ENCODE measurements at regions not wholly inside any gene's neighbourhood (a gene's known extent, or its start where the extent isn't known, plus 50 kb on each side); places are given as distances from the start of the nearest gene placed in this dataset.

DNA sequence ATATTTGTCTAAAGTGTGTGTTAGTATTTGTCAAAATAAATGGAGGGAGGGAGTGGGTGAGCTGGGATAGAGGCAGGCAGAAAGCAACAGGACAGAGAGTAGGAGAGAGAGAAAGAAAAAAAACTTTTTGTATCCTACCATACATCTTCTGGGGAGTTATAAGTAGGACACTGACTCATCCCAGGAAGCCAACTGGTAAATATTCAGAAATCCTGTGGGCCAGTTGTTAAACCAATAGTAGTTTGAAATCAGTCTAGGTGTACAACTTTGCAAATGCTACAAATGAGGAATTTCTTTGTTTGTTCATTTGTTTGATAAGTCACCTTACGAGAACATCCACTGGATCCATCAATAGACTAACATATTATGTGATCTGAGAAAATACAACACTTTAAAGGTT, 980.9 kb downstream of the GATA3 start:
- Histone ChIP-seq H3K27ac (ENCODE audit: insufficient read depth, low read length) (no peak overlapping the region), H4K8ac (ENCODE audit: low read depth in 2 of 2, low read length in 2 of 2) (no peak overlapping the region), H3K4ac (ENCODE audit: low read depth, low read length) (no peak overlapping the region), H3K4me1 (ENCODE audit: control insufficient read depth, insufficient read depth, low read length) (no peaks in the 10 kb centered on the region), H3K56ac (ENCODE audit: extremely low read depth, insufficient read depth, low read length) (no peak overlapping the region), H3K79me1 (ENCODE audit: low read depth in 1 of 2, low read length in 2 of 2) (no peaks in the 10 kb centered on the region), H3K9ac (ENCODE audit: low read depth, low read length) (no peak overlapping the region), H2AFZ (replicated peaks; ENCODE audit: low read length, poor library complexity) (no peak overlapping the region), H2AK5ac (ENCODE audit: low read depth, low read length) (no peak overlapping the region), H3K18ac (ENCODE audit: low read depth, low read length) (no peak overlapping the region), H2BK120ac (ENCODE audit: low read depth, low read length) (no peak overlapping the region), H3K14ac (replicated peaks; ENCODE audit: low read depth, low read length) (no peak overlapping the region), H3K9me1 (ENCODE audit: insufficient read depth, low read length) (no peaks in the 10 kb centered on the region), H4K91ac (ENCODE audit: insufficient read depth, low read depth, low read length) (no peak overlapping the region), H2BK20ac (ENCODE audit: low read depth, low read length) (no peak overlapping the region), H2BK5ac (ENCODE audit: low read depth, low read length, poor library complexity, severe bottlenecking) (no peak overlapping the region), H2AK9ac (replicated peaks; ENCODE audit: low read depth, low read length, poor library complexity) (no peak overlapping the region), H4K5ac (ENCODE audit: low read depth, low read length) (no peak overlapping the region), H3K9me3 (ENCODE audit: control insufficient read depth, insufficient read depth, low read length) (peaks cover 8% of the 10 kb centered on the region), H3K4me3 (ENCODE audit: insufficient read depth, low read depth, low read length) (no peak overlapping the region), H2BK15ac (ENCODE audit: low read depth, low read length) (no peak overlapping the region), H3K23ac (ENCODE audit: low read depth, low read length) (no peak overlapping the region), H4K20me1 (ENCODE audit: insufficient read depth, low read length) (no peaks in the 10 kb centered on the region), H3K27me3 (ENCODE audit: control insufficient read depth, insufficient read depth, low read length) (no peaks in the 10 kb centered on the region), H3K4me2 (ENCODE audit: low read depth, low read length) (no peak overlapping the region), H3K36me3 (ENCODE audit: control insufficient read depth, insufficient read depth, low read length) (no peaks in the 10 kb centered on the region)
- CTCF ChIA-PET, result no interaction called here
- no TSS peak for BruUV-seq (replicated peaks)
- no peak for ATAC-seq (ENCODE audit: low read depth)
- no peak for DNase-seq
- in situ Hi-C loops (cut with MboI; ENCODE audit: low sequenced_read_pairs) (no loop called here), dilution Hi-C loops (cut with HindIII; ENCODE audit: low sequenced_read_pairs, unreplicated experiment) (no loop called here), intact Hi-C loops (cut with micrococcal nuclease) (no loop called here)
- WGBS, 2 experiments (ENCODE audit: extremely low coverage in 2 of 2, insufficient read length in 1 of 2), result no CpG with 5 or more reads among the region's 1 CpG
- TF ChIP-seq, protein P1, sequence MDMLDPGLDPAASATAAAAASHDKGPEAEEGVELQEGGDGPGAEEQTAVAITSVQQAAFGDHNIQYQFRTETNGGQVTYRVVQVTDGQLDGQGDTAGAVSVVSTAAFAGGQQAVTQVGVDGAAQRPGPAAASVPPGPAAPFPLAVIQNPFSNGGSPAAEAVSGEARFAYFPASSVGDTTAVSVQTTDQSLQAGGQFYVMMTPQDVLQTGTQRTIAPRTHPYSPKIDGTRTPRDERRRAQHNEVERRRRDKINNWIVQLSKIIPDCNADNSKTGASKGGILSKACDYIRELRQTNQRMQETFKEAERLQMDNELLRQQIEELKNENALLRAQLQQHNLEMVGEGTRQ (IDR thresholded peaks at IDR 0.05; ENCODE audit: low read depth, low read length), result no peak
- TF ChIP-seq NFE2L2 (IDR thresholded peaks at IDR 0.05; ENCODE audit: low read depth, low read length) (no peak), CEBPB (IDR thresholded peaks at IDR 0.05; ENCODE audit: low read depth, low read length) (no peak), RCOR1 (IDR thresholded peaks at IDR 0.05; ENCODE audit: insufficient replicate concordance, low read length) (no peak), MAZ (IDR thresholded peaks at IDR 0.05; ENCODE audit: borderline replicate concordance, low read depth, low read length) (no peak), POLR2A (IDR thresholded peaks at IDR 0.05; ENCODE audit: low read depth, low read length) (no peak), BHLHE40 (IDR thresholded peaks at IDR 0.05; ENCODE audit: low read depth, low read length) (no peak), RFX5 (IDR thresholded peaks at IDR 0.05; ENCODE audit: low read depth, low read length) (no peak), CTCF (conservative IDR thresholded peaks at IDR 0.05; ENCODE audit: low read depth, low read length) (no peak), MXI1 (IDR thresholded peaks at IDR 0.05; ENCODE audit: borderline replicate concordance, low read depth, low read length) (no peak)
- POLR2A ChIA-PET (ENCODE audit: unreplicated experiment), result no interaction called here

Data from IMR-90 (cell line).